T-helper 2 cell treated with Interferon-gamma antibody and Interleukin-4, amounts not matched to agents 100 ng/mL and 5 ng/mL, for 36 hours (primary cell): ENCODE measurements at regions not wholly inside any gene's neighbourhood (a gene's known extent, or its start where the extent isn't known, plus 50 kb on each side); places are given as distances from the start of the nearest gene placed in this dataset.

Experiments
- intact Hi-C: fragments of 100-400 bp; cut with micrococcal nuclease; formaldehyde crosslinking; loops from one replicate; pipeline ENCODE4 v1.15.1; 2023

GRCh38 chr10:108709927-108710722, 1213.2 kb downstream of the XPNPEP1 start:
- intact Hi-C loops, result no loop called here

DNA sequence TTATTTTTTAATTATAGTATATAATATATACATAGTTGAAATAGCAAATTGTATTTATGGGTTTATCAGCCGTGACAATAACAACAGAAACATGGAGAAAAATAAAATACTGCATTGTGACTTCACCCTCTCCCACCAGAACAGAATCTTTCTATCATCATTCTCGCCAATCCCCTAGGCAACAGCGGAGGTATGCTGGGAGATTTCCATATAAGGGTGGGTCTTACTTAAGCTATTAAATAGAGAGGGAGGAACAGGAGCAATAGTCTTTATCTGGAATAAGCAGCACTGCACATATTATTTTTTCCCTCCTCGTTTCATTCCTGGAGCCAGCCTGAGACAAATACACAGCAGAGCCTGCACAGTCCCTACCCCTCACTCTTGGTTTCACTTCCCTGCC, 1214.9 kb downstream of the XPNPEP1 start:
- intact Hi-C loops, result no loop called here

- intact Hi-C loops, result no loop called here
Measured at GRCh38 chr10:108696792-108697477, 1226.4 kb downstream of the XPNPEP1 start.

DNA sequence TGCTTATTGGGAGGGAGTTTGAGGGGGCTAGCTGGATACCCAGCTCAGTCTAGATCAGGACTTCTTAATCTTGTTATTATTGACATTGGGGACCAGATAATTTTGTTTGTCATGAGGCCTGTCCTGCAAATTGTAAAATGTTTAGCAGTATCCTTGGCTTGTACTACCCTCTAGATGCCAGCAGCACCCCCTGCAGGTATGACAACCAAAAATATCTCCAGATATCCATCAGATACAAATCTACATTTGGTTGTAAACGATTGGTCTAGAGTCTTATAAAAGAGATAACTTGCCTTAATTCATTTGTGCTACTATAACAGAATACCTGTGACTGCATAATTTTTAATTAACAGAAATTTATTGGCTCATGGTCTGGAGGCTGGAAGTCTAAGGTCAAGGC, 1232.2 kb downstream of the XPNPEP1 start:
- intact Hi-C loops, result no loop called here

DNA sequence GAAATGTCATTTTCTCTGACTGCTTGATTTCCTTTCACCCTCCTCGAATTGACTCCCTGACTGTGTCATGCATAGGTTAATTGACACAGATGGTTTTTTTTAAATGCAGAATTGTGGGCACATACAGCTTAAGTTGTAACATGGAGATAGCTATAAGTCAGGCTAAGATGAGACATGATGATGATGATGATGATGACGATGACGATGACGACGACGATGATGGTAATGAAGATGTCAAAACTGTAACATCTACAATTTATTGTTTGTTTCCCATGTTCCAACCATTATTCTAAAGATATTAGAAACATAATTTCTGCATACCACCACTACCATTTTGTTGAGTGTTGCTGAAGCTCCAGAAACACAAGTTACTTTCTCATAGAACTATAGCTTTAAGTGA, 1232.8 kb downstream of the XPNPEP1 start:
- intact Hi-C loops, result no loop called here

- intact Hi-C loops, result no loop called here
Measured at GRCh38 chr10:108689891-108690290, 1233.4 kb downstream of the XPNPEP1 start.

- intact Hi-C loops, result no loop called here
Measured at GRCh38 chr10:108688314-108688713, 1235.0 kb downstream of the XPNPEP1 start.

DNA sequence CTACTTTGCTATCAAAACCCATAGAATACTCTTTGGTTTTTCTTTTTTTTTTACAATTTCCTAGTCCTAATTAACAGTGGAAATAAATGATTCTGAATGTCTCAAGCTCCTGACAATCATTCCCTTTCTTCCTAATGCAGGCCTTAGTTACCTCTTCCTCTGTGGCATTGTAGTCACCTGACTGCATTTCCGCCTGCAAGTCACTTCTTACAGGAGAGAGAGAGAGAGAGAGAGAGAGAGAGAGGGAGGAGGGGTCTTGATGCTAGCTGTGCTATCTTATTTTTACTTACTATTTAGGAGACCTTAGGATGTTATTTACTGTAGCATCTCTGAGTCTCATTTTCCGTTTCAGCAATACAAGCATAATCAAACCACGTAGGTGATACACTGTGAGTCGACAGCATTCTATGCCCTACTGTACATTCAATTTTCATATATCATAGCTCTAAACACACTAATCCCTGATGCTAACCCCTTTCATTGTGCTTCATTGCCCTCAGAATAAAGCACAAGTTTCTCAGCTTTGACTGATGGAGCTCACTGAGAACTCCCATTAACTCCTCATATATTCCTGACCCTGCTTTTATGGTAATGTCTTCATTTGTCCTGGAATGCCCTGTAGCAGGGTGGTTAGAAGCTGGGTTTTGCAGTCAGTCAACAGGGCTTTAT, 1237.3 kb downstream of the XPNPEP1 start:
- intact Hi-C loops, result no loop called here

DNA sequence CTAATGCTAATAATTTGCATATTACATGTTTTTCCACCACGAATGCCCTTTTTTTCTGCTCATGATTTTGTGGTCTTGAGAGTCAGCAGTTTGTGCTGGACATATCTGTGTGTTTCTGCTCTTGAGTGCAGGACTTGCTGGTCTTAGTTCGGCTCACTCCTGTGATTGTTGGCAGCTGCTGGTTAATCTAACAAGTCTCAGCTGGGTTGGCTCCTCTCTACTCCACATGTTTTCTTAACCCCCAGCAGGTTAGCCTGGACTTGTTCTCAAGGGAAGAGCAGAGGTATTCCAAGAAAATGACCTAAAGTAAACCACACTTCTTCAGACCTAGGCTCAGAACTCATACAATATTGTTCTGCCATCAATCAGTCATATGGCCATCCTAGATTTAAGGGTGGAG, 1238.9 kb downstream of the XPNPEP1 start:
- intact Hi-C loops, result no loop called here

DNA sequence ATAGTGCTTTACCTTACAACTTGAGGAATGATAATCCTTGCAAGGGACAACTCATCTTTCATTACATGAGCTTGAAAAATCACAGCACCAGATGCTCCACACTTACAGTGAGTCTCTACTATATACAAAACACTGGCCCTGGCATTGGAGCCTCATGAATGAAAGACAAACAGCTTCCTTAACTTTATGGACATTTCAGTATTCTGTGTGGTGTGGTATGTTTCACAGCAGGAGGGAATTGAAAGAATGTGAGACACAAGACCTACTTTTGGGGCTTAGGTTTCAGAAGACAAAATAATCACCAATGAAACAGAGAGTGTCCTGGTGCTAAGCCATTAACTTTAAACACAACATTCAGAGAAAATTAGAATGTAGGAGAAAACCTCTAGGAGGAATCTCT, 1249.6 kb downstream of the XPNPEP1 start:
- intact Hi-C loops, result no loop called here

- intact Hi-C loops, result no loop called here
Measured at GRCh38 chr10:108663587-108663986, 1259.7 kb downstream of the XPNPEP1 start.

DNA sequence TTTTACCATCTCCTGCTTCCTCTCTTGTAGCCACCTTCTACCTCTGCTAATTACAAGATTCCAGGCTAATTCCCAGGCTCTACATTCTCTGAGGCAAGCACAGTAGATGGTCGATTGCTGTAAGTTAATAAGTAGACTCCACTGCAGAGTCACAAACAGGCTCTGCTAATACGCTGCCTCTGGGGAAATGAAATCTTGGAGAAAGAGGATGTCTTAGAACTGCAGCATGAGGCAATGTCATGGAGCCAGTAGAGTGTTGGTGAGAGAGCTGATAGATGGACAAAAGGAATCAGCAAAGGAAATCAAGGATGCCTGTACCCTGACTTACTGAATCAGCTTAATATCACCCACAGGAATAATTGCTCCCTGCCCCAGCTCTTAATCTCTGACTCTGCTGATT, 1260.3 kb downstream of the XPNPEP1 start:
- intact Hi-C loops, result no loop called here

- intact Hi-C loops, result no loop called here
Measured at GRCh38 chr10:108655057-108655456, 1268.3 kb downstream of the XPNPEP1 start.

GRCh38 chr10:108653531-108653930, 1269.8 kb downstream of the XPNPEP1 start:
- intact Hi-C loops, result no loop called here

GRCh38 chr10:108639010-108639409, 1284.3 kb downstream of the XPNPEP1 start:
- intact Hi-C loops, result no loop called here

- intact Hi-C loops, result no loop called here
Measured at GRCh38 chr10:108638225-108638624, 1285.1 kb downstream of the XPNPEP1 start.

DNA sequence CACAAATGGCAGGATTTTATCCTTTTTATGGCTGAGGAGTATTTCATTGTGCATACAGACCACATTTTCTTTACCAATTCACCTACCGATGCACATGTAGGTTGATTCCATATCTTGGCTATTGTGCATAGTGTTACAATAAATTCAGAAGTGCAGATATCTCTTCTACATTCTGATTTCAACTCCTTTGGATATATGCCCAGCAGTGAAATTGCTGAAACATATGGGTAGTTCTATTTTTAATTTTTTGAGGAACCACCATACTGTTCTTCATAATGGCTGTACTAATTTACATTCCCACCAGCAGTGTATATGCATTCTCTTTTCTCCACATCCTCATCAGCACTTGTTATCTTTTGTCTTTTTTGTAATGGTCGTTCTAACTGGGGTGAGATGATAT, 1290.3 kb downstream of the XPNPEP1 start:
- intact Hi-C loops, result no loop called here

GRCh38 chr10:108632144-108632543, 1291.2 kb downstream of the XPNPEP1 start:
- intact Hi-C loops, result no loop called here

GRCh38 chr10:108631332-108631731, 1292.0 kb downstream of the XPNPEP1 start:
- intact Hi-C loops, result no loop called here

- intact Hi-C loops, result no loop called here
Measured at GRCh38 chr10:108629834-108630233, 1293.5 kb downstream of the XPNPEP1 start.

DNA sequence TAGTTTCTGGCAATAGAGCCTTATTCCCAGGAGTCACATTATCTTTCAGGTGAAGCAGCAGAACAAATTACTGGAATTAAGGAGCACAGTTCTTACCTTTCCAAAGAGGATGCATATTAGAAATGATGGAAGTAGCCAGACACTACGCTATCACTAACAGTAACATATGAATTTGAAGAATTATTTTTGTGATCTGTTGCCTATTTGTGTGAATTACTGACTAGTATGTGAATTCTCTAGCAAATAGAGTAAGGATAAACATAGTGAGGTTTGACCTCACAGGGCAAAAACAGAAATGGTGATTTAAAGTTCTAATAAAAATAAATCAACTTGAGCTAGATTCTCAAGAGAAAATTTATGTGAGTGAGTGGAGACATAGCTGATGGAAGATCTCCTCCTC, 1299.3 kb downstream of the XPNPEP1 start:
- intact Hi-C loops, result no loop called here

DNA sequence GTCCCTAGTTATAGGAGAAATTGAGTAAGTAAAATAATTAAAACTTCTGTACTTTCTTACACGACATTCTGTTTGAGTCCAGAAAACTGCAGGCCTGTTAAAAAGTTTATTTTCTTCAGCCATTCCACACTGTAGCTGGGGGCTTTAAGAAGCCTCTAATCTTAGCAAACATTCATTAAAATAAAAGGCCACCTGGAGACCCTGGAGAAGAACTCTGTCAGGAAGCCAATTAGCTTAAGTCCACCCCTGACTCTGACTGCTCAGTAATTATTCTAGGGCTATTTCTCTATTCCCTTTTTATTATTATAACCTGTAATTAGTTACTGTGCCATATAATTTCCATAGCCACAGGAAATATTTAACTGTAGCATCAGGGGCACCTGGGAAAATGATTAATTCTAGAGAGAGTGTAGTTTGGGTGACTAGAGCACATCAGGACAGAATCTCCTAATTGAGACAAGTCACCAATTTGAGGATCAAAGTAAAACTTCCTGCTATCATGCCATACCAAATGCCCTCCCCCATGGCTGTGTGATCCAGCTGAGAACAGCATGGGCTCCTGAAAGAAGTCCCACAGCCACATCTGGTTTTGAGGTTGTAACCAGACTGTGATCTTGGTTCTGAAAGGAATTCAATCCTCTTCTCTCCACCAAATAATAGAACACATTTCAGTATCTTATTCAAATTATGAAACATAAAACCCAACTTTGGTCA, 1302.3 kb downstream of the XPNPEP1 start:
- intact Hi-C loops, result no loop called here
